ENCODE measurements at regions not wholly inside any gene's neighbourhood (a gene's known extent, or its start where the extent isn't known, plus 50 kb on each side); places are given as distances from the start of the nearest gene placed in this dataset.

DNA sequence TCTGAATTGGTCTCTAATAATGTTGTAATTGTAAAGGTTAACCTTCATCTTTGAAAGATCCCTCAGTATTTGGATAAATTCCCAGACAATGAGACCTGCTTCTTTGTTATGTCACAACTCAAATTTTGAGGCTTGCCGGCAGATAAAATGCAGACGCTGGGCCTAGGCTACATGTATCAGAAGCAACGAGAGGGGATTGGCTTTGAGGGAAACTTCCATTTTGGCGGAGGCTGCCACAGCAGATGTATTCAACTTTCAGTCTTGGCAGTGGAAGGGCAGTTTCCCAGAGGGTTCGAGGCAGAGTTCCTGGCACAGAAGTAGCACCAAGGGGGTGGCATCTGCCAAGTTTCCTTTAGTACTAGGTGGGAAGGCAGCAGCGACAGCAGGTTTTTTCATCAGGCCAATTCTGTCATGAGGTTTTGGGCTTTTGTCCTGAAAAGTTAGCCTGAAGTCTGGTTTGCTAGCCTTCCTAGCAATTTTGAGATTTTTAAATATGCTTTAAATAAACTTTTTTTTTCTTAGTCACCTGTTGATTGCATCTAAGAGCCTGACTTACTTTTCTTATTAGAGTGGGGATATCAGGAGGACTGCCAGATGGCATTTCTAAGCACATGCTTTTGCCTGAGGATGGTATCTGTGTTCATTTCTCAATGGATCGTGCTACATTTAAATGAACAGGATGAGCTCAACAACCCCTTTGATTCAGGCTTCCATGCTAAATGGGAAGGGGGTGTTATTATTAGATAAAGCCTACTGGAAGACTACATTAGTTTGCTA lies 89.5 kb upstream of the FAM3C start:
- TF ChIP-seq, protein P1, sequence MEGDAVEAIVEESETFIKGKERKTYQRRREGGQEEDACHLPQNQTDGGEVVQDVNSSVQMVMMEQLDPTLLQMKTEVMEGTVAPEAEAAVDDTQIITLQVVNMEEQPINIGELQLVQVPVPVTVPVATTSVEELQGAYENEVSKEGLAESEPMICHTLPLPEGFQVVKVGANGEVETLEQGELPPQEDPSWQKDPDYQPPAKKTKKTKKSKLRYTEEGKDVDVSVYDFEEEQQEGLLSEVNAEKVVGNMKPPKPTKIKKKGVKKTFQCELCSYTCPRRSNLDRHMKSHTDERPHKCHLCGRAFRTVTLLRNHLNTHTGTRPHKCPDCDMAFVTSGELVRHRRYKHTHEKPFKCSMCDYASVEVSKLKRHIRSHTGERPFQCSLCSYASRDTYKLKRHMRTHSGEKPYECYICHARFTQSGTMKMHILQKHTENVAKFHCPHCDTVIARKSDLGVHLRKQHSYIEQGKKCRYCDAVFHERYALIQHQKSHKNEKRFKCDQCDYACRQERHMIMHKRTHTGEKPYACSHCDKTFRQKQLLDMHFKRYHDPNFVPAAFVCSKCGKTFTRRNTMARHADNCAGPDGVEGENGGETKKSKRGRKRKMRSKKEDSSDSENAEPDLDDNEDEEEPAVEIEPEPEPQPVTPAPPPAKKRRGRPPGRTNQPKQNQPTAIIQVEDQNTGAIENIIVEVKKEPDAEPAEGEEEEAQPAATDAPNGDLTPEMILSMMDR (IDR thresholded peaks at IDR 0.05; ENCODE audit: extremely low read depth in 1 of 2, insufficient read depth in 1 of 2, low read depth in 1 of 2, low read length in 2 of 2), result no peak
- TF ChIP-seq POLR2A (IDR thresholded peaks at IDR 0.05; ENCODE audit: low read depth, low read length), result no peak
